ENCODE measurements at regions not wholly inside any gene's neighbourhood (a gene's known extent, or its start where the extent isn't known, plus 50 kb on each side); places are given as distances from the start of the nearest gene placed in this dataset.

- no peak for TF ChIP-seq CTCF (IDR thresholded peaks at IDR 0.05)
- no peak for TF ChIP-seq POLR2A (IDR thresholded peaks at IDR 0.05)
These were observed 97.7 kb downstream of the ANXA5 start for GRCh38 chr4:121599049-121599448.

Data from esophagus squamous epithelium (tissue), 4 donors.